NCI-H1436 (cell line): ENCODE measurements at regions not wholly inside any gene's neighbourhood (a gene's known extent, or its start where the extent isn't known, plus 50 kb on each side); places are given as distances from the start of the nearest gene placed in this dataset.

Experiments used
- DNase-seq: peaks from one replicate; lab custom pipeline; 2025; lab: John Stamatoyannopoulos, UW

DNA sequence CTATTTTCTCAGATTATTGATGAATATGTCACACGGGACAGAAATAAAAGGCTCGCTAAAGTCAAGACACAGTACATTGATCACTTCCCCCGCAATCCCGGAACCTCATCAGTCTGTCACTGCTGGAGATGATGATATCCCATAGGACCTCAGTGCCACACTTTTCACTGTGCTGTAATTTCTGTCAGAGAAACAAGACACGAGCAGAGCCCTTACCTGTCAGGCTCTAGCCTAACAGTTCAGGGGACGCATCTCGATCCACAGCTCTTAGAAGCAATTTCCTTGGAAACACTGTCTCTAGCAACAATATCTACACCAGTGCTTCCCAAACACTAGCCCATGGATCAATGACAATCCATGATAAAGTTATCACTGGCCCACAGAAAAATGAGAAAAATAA, 140.0 kb downstream of the GRIN2B start:
- DNase-seq: no peak

DNA sequence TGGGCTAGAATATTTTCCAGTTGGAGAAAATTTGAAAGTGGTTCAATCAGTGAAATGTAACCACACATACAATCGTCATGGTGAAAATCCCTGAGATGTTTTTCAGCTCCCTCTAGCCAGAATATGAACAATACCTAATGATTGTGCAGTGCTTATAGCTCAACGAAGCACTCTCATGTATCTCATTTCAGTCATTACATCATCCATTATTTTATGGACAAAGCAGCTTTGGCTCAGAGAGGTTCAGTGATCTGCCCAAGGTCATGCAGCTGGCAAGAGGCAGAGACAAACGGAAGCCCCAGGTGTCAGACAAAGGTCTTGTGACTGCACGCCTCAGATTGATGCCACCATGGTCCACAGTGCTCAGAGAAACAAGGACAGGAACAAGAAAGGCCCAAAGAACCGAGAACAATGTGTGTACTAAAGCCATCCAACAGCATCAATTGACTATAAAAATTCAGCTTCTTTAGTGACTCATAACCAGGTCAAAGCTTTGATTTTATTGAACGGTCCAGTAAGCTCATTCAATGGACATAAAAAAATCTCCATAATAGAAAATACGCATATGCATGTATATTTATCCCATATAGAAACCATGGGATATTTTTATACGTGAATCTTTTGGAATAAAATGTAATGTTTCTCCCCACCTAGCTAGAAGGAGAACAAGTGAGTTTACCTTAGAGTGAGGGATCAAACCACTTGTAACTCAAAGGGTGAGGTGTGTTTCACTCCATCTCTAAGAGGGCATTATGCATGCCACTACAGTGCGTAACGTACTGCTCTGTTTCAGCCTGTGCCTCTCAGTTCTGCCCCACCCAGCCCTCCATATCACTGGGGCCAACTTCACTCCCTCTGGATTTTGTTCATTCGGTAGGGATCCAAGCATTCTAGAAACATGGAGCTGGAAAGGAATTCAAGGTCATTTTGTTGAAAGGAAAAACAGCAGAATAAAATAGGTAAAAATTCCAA, 141.8 kb downstream of the GRIN2B start:
- DNase-seq: no peak

DNA sequence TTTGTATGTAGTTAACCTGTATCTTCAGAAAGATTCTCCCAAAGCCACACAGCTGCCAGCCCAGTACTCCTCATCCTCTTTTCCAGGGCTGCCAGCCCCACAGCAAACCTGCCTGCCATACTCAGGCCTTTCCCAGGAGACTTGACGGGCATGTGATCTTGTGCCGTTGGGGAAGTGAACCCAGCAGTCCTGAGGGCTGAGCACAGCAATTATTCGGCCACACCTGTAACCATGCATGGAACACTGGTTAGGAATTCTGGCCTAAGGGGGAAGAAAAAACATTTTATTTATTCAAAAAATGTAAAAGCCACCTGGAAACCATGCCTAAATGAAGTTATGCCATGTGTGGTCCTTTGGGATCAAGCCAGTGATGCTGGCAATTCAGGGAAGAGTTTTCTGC, 145.3 kb downstream of the GRIN2B start:
- no peak for DNase-seq

DNA sequence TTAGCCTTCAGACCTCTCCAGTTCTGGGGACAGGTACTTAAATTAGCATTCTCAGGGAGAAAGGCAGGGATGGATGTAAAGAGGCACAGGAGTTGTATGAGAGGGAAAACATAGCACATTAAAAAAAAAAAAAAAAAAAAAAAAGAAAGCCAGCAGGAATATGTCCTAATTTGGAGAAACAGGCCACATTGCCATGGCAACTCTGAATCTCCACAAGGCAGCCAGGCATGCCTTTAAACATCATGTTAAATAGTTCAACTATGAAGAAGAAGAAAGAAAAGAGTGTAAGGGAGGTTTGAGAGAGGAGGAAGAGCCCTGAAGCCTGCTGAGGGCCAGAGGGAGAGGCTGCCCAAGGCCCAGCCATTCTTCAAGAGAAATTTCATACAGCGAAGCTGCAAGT, 145.8 kb downstream of the GRIN2B start:
- DNase-seq: no peak

DNA sequence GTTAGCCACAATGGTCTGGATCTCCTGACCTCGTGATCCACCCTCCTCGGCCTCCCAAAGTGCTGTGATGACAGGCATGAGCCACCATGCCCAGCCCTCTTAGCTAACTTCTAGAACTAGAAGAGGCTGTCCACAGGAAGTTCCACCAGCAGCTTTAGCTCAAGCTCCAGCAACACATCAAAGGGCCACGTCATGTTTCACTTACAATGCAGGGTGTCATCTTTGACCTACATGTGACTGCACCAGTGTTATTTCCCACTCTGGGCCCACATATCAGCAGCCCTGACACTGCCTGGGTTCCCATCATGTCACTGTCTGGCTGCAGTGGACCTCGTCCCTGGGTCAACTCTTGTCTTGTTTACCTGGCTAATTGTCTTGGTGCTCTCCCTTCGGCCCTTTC, 147.2 kb downstream of the GRIN2B start:
- no peak for DNase-seq

DNA sequence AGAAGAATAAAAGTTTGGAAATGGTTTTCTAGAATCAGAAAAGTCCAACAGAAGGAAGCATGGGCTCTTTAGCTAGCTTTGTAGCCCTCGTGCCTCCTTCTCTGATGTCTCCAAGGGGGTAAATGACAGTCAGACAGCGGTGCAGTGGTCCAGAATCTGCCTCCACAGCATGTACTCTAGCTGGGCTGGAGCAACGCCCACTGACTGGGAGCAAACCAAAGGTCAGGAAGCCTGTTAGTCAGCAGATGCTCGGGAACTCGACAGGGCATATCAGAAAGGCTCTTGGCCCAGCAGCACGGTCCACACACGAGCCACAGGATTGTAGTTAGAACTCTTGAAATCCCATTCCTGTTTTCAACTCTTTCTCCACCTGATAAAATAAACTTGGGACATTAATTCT, 164.3 kb downstream of the GRIN2B start:
- DNase-seq: no peak

DNA sequence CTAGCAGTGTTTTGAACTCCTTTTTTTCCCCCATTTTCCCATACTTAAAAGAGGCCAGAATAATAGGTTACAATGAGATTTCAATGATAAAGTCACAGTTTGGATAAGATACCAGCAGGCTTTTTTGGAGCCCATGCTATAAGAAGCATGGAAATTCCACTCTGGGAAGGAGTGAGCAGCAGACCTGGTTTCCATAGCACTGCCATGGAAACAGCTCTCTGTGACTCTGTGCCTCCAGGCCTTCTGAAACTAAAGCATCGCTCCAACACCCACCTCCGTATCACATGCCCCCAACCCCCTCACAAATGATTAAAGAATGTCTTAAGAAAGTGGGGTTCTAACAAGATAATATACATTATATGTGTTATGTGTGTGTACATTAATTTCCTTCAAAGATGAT, 165.0 kb downstream of the GRIN2B start:
- no peak for DNase-seq

DNA sequence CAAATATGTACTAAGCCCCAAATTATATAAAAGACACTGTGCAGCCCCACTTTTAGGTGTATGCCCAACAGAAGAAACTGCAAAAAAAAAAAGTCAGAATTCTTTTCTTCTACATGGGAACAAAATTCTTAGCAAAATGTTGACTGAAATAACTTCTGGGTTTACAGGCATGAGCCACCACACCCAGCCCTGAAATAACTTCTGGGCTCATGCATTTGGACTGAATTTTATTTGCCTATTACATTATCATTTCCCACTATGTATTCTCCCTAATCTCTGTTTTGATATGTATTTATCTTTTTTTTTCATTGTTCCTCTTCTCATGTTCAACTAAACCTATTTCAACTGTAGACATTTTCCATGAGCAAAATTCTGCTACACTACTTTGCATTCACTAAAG, 169.2 kb downstream of the GRIN2B start:
- DNase-seq: no peak

DNA sequence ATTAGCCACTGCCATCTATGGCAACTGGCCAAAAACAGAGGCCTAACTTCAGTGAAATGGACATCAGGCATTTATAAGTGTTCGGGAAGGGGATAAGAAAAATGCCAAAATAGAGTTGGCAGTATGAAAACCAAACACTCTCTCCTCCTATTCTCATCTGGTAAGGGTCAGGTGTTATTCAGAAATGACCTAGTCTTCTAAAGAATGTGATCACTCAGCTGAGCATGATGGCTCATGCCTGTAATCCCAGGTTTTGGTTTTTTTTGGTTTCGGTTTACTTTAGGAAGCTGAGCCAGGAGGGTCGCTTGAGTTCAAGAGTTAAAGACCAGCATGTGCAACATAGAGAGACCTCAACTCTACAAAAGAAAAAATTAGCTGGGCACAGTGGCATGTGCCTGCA, 170.3 kb downstream of the GRIN2B start:
- no peak for DNase-seq

DNA sequence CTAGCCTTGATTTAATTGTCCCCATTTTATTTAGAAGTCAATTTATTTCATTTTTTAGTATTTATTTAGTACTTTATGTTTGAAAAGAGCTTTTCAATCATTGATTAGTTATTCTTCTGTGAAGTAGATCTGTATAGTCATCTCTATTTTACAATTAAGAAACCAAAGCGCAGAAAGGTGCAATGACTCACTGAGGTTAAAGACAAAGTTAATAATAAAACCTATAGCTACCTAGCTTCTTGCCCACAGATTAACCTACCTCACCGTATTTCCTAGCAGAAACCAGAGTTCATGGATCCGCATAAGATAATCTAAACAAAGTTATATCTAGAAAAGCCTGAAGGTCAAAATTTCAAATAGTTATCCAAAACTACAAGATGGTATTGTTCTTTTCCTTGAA, 176.4 kb downstream of the GRIN2B start:
- DNase-seq: no peak

DNA sequence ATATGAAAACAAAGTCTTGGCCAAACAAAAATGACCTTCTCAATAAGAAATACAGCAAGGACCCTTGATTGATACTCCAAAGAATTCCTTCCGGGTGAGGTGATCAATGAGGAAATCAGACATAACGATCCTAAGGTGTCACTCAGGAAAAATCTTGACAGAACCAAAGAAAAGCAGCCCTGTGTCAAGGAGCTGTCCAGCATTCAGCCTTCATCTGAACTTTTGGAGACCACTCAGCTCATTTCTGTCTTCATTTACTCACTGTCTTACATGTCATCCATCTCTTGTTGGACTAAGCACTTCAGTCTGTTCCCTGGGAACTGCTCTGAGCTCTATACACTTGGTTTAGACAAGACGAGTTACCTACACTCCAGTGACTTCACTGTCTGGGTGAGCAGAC, 179.9 kb downstream of the GRIN2B start:
- DNase-seq: no peak

DNA sequence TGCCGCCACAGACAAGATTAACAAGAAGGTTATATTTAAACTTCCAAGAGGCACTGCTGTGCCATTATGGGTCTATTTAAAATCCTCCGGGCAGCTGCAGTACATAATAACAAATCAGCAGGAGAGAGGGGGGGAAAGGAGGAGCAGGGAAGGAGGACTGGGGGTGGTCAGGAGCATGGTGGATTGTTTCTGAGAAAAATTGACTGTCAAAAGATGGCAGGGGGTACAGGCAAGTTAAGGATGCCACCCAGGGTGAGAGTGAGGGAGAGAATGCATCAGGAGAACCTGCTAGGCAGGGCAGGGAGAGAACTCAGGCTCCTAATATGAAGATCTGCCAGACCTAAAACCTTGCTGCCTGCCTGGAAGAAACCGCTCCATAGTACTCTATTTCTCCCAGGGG, 181.8 kb downstream of the GRIN2B start:
- no peak for DNase-seq

DNA sequence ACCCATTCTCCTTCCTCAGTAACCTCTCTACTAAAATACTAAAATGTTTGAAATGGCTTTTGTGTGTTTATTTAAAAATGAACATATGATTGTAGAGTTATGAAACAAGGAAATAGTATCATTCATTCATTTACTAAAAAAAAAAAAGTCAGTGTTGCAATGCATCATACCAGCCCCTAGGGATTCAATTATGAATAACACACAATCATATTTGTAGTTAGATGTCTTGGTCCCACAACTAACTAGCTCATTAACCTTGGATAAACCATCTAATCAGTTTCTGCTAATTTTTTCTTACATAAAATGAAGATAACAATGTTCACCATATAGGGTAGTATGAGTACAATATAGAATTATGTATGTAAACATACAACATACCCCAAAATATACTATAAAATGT, 183.2 kb downstream of the GRIN2B start:
- DNase-seq: no peak

DNA sequence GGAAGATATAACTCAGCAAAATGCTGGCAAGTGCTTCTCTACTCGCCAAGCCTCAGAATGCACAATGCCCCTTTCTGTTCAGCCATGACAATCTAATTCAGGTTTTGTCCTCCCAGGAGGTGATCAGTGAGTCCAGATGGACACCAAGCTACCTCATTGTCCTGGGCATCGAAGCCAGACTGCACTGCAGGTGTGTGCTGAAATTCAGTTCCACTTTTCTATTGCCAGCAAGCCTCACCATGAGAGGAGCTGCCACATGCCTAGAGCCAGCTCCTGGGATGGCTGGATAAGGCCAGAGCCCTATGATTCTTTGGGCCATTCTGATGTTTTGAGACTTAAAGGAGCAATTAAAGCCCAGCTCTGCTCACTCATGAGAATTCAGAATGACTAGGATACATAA, 186.7 kb downstream of the GRIN2B start:
- no peak for DNase-seq

DNA sequence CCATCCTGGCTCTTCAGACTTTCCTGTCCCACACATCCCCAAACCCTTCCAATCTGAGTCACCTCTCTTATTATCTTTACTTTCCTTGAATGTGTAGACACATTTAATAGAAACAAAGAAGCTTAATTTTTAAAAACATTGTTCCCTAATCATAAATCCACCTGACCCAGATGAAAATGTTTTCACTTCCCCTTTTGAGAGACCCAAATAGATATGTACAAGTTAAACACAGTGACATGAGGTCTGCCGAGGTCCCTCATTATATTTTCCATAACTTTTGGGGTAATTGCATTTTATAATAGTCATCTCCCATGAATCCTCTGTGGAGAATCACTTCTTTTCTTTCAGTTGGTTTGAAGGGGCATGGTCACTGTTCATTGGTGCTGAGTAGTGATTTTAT, 191.1 kb downstream of the GRIN2B start:
- no peak for DNase-seq

DNA sequence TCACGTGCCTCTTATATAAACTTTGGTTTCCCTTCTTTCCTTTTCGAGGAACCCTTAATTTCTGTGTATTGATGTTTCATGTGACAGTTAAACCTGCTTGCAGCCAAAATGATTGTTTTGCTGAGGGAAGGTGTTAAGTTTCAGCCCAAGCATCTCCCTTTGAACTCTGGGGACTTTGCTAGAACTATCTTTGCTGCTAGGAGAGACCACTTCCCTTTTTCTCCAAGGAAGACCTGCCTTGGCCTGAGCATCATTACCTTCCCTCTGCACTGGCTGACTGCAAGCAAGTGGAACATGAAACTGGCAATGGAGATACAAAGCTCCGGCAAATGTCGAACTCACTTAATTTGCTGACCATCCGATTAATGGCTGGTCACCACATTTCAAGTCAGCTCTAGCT, 192.8 kb downstream of the GRIN2B start:
- no peak for DNase-seq

DNA sequence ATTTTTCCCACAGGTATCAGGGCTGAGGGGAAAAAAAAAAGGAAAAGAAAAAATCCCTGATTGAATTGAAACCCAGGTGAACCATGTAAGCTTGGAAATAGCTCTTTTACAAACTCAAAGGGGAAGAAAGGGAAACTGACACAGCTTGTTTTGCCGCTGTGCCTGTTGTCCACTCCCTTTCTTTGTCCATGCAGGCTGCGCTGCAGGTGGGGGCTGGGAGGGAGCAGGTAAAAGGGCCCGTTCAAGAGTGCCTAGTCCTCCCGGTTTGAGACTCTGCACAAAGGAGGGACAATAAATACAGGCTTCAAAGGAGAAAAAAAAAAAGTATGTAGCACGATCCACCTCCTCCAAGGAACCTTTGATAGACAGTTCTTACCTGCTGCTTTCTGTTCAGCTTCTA, 194.8 kb downstream of the GRIN2B start:
- DNase-seq: no peak

DNA sequence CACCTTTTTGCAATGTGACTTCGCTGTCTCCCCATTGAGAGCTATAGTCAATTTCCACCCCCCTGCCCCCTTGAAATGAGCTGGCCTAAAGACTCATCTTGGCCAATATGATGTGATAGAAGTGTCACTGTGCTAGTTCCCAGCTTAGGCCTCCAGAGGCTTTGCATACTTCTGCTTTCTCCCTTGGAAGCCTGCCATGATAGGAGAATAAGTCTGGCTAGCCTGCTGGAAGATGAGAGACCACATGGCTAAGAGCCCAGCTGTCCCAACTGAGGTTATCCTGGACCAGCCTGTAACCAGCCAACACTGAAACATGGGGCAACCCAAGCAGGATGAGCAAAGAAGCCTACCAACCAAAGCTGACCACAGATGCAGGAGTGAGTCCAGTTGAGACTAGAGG, 196.9 kb downstream of the GRIN2B start:
- no peak for DNase-seq

DNA sequence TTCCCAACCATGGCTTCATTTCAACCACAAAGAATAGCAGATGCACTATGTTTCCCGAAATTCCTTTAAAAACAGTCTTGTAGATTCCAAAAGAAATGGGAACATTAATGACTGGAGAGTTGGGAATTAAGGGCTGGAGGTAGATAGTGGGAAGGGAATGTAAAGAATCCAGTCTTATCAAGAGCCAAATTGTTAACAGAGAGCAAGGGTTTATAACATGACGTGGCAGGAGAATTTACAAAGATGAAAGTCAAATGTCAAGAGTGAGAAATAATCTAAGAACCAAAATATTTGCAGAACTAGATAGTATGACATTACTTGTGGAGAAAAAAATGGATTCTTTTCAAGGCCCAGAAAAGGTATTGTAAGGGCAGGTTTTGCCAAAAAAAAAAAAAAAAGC, 200.9 kb downstream of the GRIN2B start:
- DNase-seq: no peak

DNA sequence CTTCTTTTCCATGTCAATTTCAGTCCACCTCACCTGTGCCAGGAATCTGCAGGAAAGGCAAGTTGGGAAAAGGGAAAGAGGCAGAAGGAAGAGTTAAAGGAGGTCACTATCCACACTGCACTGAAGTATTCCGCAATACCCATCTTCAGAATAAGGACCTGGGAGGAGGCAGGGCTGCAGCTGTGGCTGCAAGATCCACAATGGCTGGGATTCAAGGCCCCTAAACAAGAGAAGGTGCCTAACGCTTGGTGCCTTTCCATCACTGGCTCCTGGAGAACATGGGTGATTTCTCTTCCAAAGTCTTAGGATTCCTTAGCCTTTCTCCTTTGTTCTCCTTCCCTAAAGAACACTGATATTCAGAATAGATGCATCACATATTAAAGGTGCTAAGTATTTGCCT, 204.0 kb downstream of the GRIN2B start:
- DNase-seq: no peak

DNA sequence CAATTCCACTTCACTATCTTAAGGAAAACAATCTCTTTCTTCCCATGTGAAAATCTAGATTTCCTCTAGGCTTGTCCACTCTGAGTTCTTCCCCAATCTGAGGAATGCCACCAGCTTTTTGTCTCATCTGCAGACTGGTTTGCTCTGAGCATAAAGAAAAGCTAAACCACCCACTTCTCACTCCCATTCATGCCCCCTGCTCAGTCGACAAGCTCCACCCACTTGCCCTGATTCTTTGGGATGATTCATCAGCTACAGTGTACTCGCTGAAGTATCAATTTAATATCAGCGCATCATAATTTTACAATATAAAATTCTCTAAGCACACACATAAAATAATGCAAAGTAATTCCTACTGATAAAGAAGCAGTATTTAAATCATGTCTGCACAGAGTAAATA, 209.1 kb downstream of the GRIN2B start:
- DNase-seq: no peak

DNA sequence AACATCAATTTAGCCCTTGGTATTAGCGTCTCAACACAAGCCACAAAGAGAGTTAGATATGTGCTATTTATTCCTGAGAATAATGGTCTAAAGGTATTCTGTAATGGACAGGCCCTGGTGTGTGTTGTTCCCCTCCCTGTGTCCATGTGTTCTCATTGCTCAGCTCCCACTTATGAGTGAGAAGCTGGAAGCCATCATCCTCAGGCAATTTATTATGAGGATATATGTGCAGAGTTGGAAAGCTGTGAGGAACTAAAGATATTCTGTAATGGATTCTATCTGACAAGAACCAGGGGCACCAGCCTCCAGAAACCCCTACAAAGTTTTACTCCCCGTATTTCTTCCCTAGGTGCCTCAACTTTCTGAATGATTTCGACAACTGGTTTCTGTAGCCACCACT, 210.8 kb downstream of the GRIN2B start:
- no peak for DNase-seq

DNA sequence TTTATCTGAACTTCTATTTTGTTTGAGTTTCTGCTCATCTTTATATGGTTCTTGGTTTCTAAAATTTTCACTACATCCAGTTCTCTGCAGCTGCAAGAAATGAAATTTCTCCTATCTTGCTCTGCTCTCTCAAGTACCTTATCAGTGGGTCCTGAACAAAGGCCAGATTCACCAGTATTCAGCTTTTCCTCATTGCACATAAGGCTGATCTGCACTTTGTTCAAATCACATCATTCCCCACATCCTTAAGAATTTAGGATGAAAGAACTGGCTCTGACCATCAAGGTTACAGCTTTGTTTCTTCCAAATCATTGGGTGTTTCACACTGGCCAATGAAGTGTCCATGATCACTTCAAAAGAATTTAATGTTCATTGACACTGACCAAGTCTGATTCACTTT, 211.4 kb downstream of the GRIN2B start:
- no peak for DNase-seq

DNA sequence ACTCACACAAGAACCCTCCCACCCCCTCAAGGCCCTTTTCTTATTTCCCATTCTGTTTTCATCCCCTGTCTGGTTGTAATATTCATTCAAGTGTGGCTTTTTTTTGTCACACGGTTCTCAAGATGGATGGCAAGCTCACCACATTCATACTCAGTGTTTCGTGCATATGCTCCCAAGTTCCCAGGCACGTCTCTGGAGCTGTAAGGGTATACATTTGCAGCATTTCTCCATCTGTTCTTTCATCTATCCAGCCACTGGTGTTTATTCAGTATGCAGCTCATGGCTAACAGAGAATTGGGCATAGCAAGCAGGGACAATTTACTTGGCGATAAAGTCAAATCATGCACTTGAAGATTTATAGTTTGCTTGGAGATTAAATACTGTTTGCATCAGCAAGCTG, 212.1 kb downstream of the GRIN2B start:
- DNase-seq: no peak
